ENCODE measurements at regions not wholly inside any gene's neighbourhood (a gene's known extent, or its start where the extent isn't known, plus 50 kb on each side); places are given as distances from the start of the nearest gene placed in this dataset.

DNA sequence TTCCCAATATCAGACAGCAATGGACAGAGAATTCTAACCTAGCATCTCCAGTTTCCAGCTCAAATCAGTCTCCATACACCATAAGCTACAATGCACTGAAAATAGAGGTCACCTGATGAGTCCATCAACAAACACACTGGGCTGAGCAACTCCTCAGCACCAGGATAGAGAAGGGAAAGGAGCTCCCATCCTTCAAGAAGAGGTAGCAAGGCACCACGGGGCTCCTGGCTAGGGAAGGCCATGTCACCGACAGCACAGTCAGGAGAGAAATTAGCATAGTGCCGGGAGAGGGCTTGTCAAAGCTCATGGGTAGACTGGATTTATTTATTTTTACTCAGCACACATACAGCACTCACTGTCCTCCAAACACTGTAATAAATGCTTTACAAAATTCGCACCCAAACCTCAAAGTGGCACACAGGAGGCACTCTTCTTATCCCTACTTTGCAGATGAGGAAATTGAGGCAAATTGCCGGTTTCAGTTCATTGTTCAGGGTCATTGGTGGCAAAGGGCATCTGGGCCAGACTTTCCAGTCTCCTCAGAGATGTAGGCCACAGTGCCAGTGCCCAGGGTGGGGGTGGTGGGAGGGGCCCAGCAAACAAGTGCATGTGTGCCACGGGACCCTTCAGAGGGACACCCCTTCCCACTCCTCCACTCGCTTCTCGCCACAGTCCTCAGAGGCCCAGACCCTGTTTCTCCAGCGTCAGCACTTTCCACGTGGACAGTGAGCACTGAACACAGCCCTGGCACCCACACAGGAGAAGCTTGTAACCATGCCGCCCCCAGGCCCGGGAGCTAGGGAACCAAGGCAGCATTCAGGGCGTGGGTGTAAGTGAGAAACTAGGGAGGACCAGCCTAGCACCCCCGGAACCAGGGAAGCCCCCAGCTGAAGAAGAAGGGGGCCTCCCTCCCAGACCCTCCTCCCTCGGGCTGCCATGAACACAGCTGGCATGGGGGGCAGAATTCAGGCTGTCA lies 1417.4 kb downstream of the TBC1D22A start:
- H3K4me1 ChIP-seq (replicated peaks in 1 of 2): no peaks in the 10 kb centered on the region
- no peak overlapping the region for H3K4me3 ChIP-seq
- WGBS, 4 donors: 80 to 93% (median 81%) methylated on average over 5 to 15 of the region's 15 CpGs
- no peaks in the 10 kb centered on the region for H3K9me3 ChIP-seq (replicated peaks in 1 of 3)
- H3K27me3 ChIP-seq: peaks cover under 1% of the 10 kb centered on the region
- no peak overlapping the region for H3K27ac ChIP-seq
- intact Hi-C loops (cut with DNase I): no loop called here
- TF ChIP-seq POLR2A (IDR thresholded peaks at IDR 0.05) (no peak), CTCF (IDR thresholded peaks at IDR 0.05) (no peak)
- DNase-seq: peak in 1 of 7 donors; percentile 29
- H3K36me3 ChIP-seq (replicated peaks in 1 of 2): no peaks in the 10 kb centered on the region

- Histone ChIP-seq H3K4me1 (replicated peaks in 1 of 2) (no peaks in the 10 kb centered on the region), H3K9me3 (replicated peaks in 1 of 3) (no peaks in the 10 kb centered on the region), H3K36me3 (replicated peaks in 1 of 2) (no peaks in the 10 kb centered on the region), H3K27me3 (peaks cover 5% of the 10 kb centered on the region), H3K4me3 (no peak overlapping the region), H3K27ac (no peak overlapping the region)
- WGBS, 4 donors: 86 to 100% (median 88%) methylated on average over 3 to 7 of the region's 7 CpGs
- intact Hi-C loops (cut with DNase I): no loop called here
- TF ChIP-seq POLR2A (IDR thresholded peaks at IDR 0.05): no peak
- TF ChIP-seq CTCF (IDR thresholded peaks at IDR 0.05): no peak
- no peak for DNase-seq
Observed at GRCh38 chr22:48178536-48178935, 1416.1 kb downstream of the TBC1D22A start.

DNA sequence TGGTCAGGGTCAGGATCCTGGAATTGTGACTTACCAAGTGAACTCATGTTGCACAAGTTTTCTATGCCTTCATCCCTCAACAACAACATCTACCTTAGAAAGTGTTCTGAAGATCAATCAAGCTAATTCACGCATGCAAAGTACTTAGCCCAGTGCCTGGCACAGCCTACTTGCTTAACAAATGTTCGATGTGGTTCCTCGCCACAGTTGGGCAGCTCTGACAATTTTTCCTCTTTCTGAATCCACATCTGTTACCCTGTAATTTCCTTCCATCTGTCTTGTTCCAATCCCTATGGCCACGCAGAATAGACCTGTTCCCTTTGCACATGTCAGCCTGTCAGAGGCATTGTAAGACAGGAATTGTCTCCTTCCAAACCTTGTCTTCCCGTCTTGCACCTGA lies 1415.2 kb downstream of the TBC1D22A start:
- intact Hi-C loops (cut with DNase I): no loop called here
- Histone ChIP-seq H3K27me3 (peaks cover 5% of the 10 kb centered on the region), H3K4me1 (replicated peaks in 1 of 2) (no peaks in the 10 kb centered on the region), H3K36me3 (replicated peaks in 1 of 2) (no peaks in the 10 kb centered on the region), H3K27ac (no peak overlapping the region), H3K4me3 (no peak overlapping the region), H3K9me3 (replicated peaks in 1 of 3) (no peaks in the 10 kb centered on the region)
- TF ChIP-seq POLR2A (IDR thresholded peaks at IDR 0.05) (no peak), CTCF (IDR thresholded peaks at IDR 0.05) (no peak)
- WGBS, 4 donors: 80 to 92% (median 84%) methylated on average over 5 of the region's 5 CpGs
- no peak for DNase-seq

- no peak for TF ChIP-seq POLR2A (IDR thresholded peaks at IDR 0.05)
- TF ChIP-seq CTCF (IDR thresholded peaks at IDR 0.05): no peak
- no peak overlapping the region for H3K27ac ChIP-seq
- H3K27me3 ChIP-seq: peaks cover 5% of the 10 kb centered on the region
- intact Hi-C loops (cut with DNase I): no loop called here
- H3K4me3 ChIP-seq: no peak overlapping the region
- WGBS, 4 donors: 65 to 88% (median 83%) methylated on average over 2 of the region's 2 CpGs
- H3K9me3 ChIP-seq (replicated peaks in 1 of 3): no peaks in the 10 kb centered on the region
- DNase-seq: no peak
- H3K36me3 ChIP-seq (replicated peaks in 1 of 2): no peaks in the 10 kb centered on the region
- H3K4me1 ChIP-seq (replicated peaks in 1 of 2): no peaks in the 10 kb centered on the region
Observed at GRCh38 chr22:48175721-48176120, 1413.3 kb downstream of the TBC1D22A start.

All from adrenal gland (tissue), 9 donors.